PC-9 (cell line): ENCODE measurements at regions not wholly inside any gene's neighbourhood (a gene's known extent, or its start where the extent isn't known, plus 50 kb on each side); places are given as distances from the start of the nearest gene placed in this dataset.

Experiments
- CTCF ChIP-seq: fragments of 200-600 bp; sonication (generic); conservative IDR thresholded peaks from 2 replicates; pipeline ENCODE4 v1.6.1; 2017; ENCODE audit warnings: mixed run types, antibody characterized with exemption, mild to moderate bottlenecking, moderate library complexity
- EZH2 ChIP-seq: fragments of 200-600 bp; sonication (generic); IDR thresholded peaks from 2 replicates; pipeline ENCODE4 v1.8.0; 2017; ENCODE audit warnings: antibody characterized with exemption, low read depth

DNA sequence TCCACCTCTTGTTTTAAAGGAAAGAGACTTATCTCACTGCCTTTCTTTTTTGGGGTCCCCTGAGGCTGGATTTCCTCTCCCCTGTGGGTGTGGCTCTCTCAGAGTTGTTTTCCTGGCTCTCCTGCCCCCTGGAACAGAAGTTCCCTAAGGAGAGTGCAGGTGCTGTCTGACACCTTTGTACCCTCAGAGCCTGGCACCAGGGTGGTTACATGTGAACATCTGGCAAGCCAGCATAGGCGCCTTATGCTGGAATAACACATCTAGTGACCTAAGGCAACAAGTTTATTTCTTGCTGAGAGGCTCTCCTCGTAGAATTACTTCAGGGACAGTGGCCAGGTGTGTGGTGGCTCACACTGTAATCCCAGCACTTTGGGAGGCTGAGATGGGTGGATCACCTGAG lies 172.9 kb upstream of the PTCH1 start:
- TF ChIP-seq CTCF = no peak
- no peak for TF ChIP-seq EZH2
